ENCODE measurements at regions not wholly inside any gene's neighbourhood (a gene's known extent, or its start where the extent isn't known, plus 50 kb on each side); places are given as distances from the start of the nearest gene placed in this dataset.

- Histone ChIP-seq H3K79me2 (ENCODE audit: control insufficient read depth in 1 of 2, insufficient read depth in 2 of 2, low read length in 2 of 2) (no peaks in the 10 kb centered on the region), H2BK5ac (ENCODE audit: low read depth, low read length) (no peak overlapping the region), H3K4me1 (replicated peaks in 1 of 4; ENCODE audit: control insufficient read depth in 3 of 4, insufficient read depth in 4 of 4, low read length in 3 of 4) (peaks cover 0 to 3% (median 0%) of the 10 kb centered on the region in 4 experiments; a peak in 1 of 7 replicates), H3K9ac (replicated peaks in 1 of 4; ENCODE audit: extremely low read depth in 1 of 4, low read depth in 3 of 4, low read length in 3 of 4) (no peak overlapping the region), H3K14ac (ENCODE audit: insufficient read length) (no peak overlapping the region), H3K36me3 (ENCODE audit: control insufficient read depth in 2 of 4, insufficient read depth in 4 of 4, low read length in 3 of 4) (no peaks in the 10 kb centered on the region), H3K23ac (ENCODE audit: insufficient read length) (no peak overlapping the region), H2BK15ac (ENCODE audit: low read length) (no peak overlapping the region), H4K5ac (ENCODE audit: insufficient read length, low read depth, low read length) (no peak overlapping the region), H3K9me3 (ENCODE audit: insufficient read depth in 2 of 2, low read depth in 1 of 2, low read length in 1 of 2) (no peaks in the 10 kb centered on the region), H3K4ac (replicated peaks; ENCODE audit: insufficient read length, low read depth, low read length) (no peak overlapping the region), H3K27me3 (replicated peaks in 1 of 4; ENCODE audit: control insufficient read depth in 3 of 4, extremely low read depth in 1 of 4, insufficient read depth in 3 of 4, low read length in 3 of 4) (no peaks in the 10 kb centered on the region), H2BK12ac (ENCODE audit: low read depth, low read length) (no peak overlapping the region), H3K27ac (ENCODE audit: low read depth, low read length) (no peak overlapping the region), H4K20me1 (replicated peaks in 1 of 2; ENCODE audit: control insufficient read depth in 1 of 2, insufficient read depth in 2 of 2, low read length in 2 of 2) (no peaks in the 10 kb centered on the region), H4K91ac (replicated peaks; ENCODE audit: insufficient read length, low read length) (no peak overlapping the region), H2BK20ac (ENCODE audit: low read length) (no peak overlapping the region), H2AK5ac (ENCODE audit: low read depth, low read length) (no peak overlapping the region), H3K4me3 (ENCODE audit: extremely low read depth in 1 of 4, insufficient read depth in 2 of 4, low read depth in 3 of 4, low read length in 4 of 4) (no peak overlapping the region), H2AFZ (ENCODE audit: low read length) (no peak overlapping the region), H3K4me2 (ENCODE audit: insufficient read depth in 1 of 2, low read depth in 2 of 2, low read length in 2 of 2) (no peak overlapping the region), H4K8ac (ENCODE audit: extremely low read depth, insufficient read depth, low read length) (no peak overlapping the region), H3K23me2 (ENCODE audit: low read depth, low read length) (no peaks in the 10 kb centered on the region; the same call in 1 of the 2 replicates), H3K79me1 (ENCODE audit: low read depth, low read length) (no peaks in the 10 kb centered on the region), H2BK120ac (replicated peaks; ENCODE audit: low read depth, low read length) (no peak overlapping the region), H3K18ac (ENCODE audit: extremely low read depth, low read length) (no peak overlapping the region), H3K56ac (replicated peaks; ENCODE audit: insufficient read length, low read depth, low read length) (no peak overlapping the region)
- POLR2A ChIA-PET (ENCODE audit: partially characterized antibody), result no interaction called here
- FAIRE-seq (no peak), DNase-seq (ENCODE audit: low read depth in 1 of 2, low spot score in 2 of 2) (peak in 1 of 2 experiments; percentile 34)
- 89% methylated on average over 3 of the region's 3 CpGs; no CpG with 5 or more reads in 1 of the 2 experiments for WGBS, 2 experiments (ENCODE audit: extremely low coverage in 1 of 2, insufficient coverage in 1 of 2, insufficient read length in 1 of 2, insufficient replicate concordance in 2 of 2, low coverage in 1 of 2, low lambda C conversion rate in 2 of 2, missing lambda C conversion rate in 1 of 2)
- CTCF ChIA-PET (ENCODE audit: partially characterized antibody), result interaction anchor here (1.1 to 4.2 kb wide), 5 partner anchors 10 to 690 kb away, joined by 3 to 23 read pairs (median 3); no protein-coding TSS in a partner anchor
- TF ChIP-seq SIX5 (IDR thresholded peaks at IDR 0.05; ENCODE audit: low read depth, low read length), result no peak
- no peak for TF ChIP-seq RAD21 (IDR thresholded peaks at IDR 0.05 in 1 of 2, conservative IDR thresholded peaks at IDR 0.05 in 1 of 2; ENCODE audit: low read depth in 2 of 2, low read length in 2 of 2)
- no peak for TF ChIP-seq GABPA (IDR thresholded peaks at IDR 0.05; ENCODE audit: borderline replicate concordance, insufficient read depth, low read length)
- TF ChIP-seq HDAC2 (IDR thresholded peaks at IDR 0.05; ENCODE audit: borderline replicate concordance in 1 of 2, low read depth in 2 of 2, low read length in 2 of 2), result no peak
- TF ChIP-seq RFX5 (IDR thresholded peaks at IDR 0.05; ENCODE audit: borderline replicate concordance, low read depth, low read length), result no peak
- TF ChIP-seq RXRA (IDR thresholded peaks at IDR 0.05; ENCODE audit: insufficient read depth, low read depth, low read length), result no peak
Observed at GRCh38 chr9:91044354-91044753, 242.7 kb downstream of the SYK start.
